G401.6 (cell line): ENCODE measurements at regions not wholly inside any gene's neighbourhood (a gene's known extent, or its start where the extent isn't known, plus 50 kb on each side); places are given as distances from the start of the nearest gene placed in this dataset.
"Not testable (repeated sequence)": the region's sequence is repeated elsewhere in the genome, so short reads cannot be mapped to it uniquely, and the experiment has no call there.

Experiments
- FAIRE-seq: peaks from 2 replicates; lab custom pipeline; 2012; peaks lifted over from hg19 to GRCh38; lab: Jason Lieb, UNC

GRCh38 chr6:8888468-8888867 lies 453.1 kb upstream of the SLC35B3 start:
- FAIRE-seq = no peak

GRCh38 chr6:8881663-8882062 lies 446.3 kb upstream of the SLC35B3 start:
- no peak for FAIRE-seq

DNA sequence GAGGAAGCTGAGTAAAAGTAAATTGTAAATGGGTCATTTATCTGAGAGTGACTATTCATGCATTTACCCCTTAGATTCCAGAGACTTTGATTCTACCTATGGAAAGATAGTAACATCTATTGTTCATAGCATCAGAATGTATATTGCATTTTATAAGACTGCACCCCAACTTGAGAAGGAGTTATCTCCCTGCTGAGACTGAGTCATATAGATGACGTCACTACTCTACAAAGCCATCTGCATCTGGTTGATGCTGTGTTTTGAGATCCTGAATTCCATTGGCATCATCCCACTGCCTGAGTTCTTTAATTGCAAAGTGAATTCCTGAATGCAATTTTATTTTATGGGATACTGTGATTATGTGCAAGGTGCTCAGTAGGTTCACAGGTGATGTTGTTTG lies 444.0 kb upstream of the SLC35B3 start:
- no peak for FAIRE-seq

- no peak for FAIRE-seq
These were observed 440.6 kb upstream of the SLC35B3 start for GRCh38 chr6:8875986-8876385.

- FAIRE-seq = no peak
These were observed 437.2 kb upstream of the SLC35B3 start for GRCh38 chr6:8872589-8872988.

DNA sequence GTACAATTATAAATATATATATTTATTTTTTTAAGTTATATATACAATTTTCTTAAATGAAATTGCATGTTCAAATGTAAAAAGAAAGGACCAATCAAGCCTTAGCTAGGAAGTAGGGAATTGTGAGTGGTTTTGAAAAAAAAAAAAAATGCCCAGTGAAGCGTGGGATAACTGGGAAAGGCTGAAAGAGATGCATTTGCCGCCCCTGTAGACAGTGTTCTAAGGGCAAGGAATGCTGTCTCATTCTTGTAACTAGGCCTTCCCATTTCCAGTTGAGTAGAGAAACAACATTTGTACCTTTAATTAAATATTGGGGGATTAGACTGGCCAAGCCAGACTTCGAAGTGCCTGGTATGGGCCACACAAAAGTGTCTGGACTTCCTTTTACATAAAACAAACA lies 430.1 kb upstream of the SLC35B3 start:
- no peak for FAIRE-seq

- FAIRE-seq = no peak
These were observed 425.3 kb upstream of the SLC35B3 start for GRCh38 chr6:8860671-8861070.

- FAIRE-seq = no peak
These were observed 424.2 kb upstream of the SLC35B3 start for GRCh38 chr6:8859501-8859900.

DNA sequence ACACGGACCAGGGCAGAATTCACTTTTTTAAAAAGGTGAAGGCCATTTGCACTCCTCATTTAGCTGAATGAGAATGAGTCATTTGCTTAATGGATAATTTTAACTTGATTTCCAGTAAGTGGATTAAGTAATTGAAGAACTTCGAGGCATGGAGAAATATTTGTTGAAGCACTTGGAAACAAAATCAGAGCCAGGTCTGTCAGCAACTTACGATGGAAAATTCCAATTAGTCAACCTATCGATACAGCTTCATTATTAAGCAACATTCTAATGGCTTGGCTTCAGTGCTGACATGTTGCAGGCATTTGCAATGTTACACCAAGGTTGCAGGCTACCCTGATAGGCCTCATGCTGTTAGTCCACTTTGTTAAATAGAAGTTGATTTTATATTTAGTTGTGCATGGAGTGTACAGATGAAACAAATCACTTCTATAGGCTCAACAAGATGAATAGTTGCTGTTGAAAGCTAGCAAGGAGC lies 423.5 kb upstream of the SLC35B3 start:
- no peak for FAIRE-seq

DNA sequence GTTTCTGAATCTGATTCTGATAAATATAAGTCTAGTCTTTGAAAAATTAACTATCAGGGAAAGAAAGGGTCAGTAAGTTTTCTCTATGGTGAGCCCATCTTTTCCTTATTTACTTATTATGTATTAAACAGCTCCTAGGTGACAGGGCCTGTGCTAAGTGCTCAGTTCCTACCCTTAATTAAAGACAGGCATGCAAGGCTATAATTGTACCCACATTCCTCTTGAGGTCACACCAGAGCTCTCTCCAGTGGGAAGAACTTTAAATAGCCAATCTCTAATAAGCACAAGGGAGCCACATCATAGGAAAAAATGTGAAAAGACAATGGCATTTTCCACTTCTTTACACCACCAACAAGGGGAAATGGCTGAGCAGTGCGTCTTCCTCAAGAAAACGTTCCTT lies 421.8 kb upstream of the SLC35B3 start:
- no peak for FAIRE-seq

GRCh38 chr6:8855411-8855810 lies 420.1 kb upstream of the SLC35B3 start:
- no peak for FAIRE-seq

- no peak for FAIRE-seq
These were observed 417.0 kb upstream of the SLC35B3 start for GRCh38 chr6:8852332-8852731.

- not testable (repeated sequence) for FAIRE-seq
These were observed 411.3 kb upstream of the SLC35B3 start for GRCh38 chr6:8846680-8847079.

GRCh38 chr6:8845690-8846089 lies 410.3 kb upstream of the SLC35B3 start:
- no peak for FAIRE-seq

DNA sequence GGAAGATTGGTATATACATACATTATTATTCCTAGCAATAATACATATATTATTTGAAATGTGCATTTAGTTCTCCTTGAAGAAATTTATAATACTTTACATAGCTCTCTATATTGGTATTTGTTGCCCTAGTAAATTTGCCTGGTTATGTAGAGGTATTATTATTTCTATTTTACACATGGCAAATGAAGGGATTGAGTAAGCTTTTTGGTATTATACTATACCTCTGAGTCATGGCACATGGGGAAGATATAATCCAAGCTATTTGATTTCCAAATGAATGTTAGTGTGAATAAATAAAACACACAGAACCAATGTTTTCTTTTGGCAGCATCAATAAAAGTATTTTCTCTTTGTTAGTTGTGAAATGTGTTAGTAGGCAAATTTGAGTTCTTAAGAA lies 409.6 kb upstream of the SLC35B3 start:
- FAIRE-seq = no peak

- no peak for FAIRE-seq
These were observed 404.3 kb upstream of the SLC35B3 start for GRCh38 chr6:8839626-8840025.

DNA sequence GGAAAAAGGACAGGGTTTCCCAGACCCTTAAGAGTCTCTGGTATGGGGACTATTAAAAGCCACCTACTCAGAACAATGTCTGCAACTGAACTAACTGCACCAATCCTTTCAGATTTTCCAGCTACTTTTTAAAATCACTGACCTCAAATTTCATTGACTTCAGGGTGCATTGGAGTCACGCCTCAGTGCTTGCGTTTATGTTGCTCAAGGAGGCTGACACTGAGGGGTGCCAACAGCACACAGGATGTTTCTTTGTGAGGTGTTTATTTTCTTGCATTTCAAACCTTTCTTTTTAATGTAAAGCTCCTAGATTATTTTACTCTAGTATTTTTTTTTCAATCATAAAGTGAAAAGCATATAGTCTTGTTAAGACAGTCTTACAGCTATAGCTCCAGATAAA lies 402.0 kb upstream of the SLC35B3 start:
- no peak for FAIRE-seq

DNA sequence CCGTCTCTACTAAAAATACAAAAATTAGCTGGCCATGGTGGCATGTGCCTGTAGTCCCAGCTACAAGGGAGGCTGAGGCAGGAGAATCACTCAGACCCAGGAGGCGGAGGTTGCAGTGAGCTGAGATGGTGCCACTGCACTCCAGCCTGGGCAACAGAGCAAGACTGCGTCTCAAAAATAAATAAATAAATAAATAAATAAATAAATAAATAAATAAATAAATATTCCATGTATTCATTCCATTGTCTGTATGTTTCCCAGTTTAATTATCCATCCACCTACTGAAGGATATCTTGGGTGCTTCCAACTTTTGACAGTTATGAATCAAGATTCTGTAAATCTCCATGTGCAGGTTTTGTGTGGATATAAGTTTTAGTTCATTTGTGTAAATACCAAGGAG lies 397.4 kb upstream of the SLC35B3 start:
- not testable (repeated sequence) for FAIRE-seq

GRCh38 chr6:8831366-8832152 lies 396.2 kb upstream of the SLC35B3 start:
- no peak for FAIRE-seq

DNA sequence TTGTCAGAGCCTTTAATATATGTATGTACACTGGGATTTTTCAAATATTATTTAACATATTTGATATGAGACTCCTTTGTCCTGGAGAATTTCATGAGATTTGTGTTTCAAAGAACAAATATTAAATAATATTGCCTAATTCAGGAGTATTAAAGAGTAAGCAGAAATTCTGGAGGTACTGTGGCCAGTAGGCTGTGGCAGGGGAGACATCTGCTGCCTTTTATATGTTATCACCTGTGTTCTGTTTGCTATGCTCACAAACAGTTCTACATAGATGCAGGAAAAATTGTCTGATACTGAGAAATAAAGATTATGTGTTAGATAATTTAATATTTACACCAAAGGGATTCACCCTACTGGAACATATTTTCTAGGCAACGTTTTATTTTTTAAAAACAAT lies 395.4 kb upstream of the SLC35B3 start:
- FAIRE-seq = no peak

DNA sequence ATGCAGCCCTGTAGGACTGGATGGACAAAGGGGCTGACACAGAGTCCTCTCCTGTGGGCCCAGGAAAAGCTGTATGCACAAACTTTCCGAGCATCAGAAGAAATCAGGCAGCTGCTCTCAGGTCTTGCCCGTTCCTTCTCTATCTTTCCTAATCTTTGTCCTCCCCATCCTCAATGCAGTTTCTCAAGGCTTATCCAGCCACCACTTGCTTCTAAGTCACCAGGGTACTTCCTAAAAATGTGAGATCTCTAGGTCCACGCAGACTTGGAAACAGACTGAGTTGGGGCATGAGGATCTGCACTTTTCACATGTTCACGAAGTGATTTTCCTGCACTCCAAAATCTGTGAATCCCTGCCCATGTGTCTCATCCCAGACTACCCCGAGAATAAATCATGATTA lies 394.5 kb upstream of the SLC35B3 start:
- no peak for FAIRE-seq

- FAIRE-seq = no peak
These were observed 394.0 kb upstream of the SLC35B3 start for GRCh38 chr6:8829296-8829695.

DNA sequence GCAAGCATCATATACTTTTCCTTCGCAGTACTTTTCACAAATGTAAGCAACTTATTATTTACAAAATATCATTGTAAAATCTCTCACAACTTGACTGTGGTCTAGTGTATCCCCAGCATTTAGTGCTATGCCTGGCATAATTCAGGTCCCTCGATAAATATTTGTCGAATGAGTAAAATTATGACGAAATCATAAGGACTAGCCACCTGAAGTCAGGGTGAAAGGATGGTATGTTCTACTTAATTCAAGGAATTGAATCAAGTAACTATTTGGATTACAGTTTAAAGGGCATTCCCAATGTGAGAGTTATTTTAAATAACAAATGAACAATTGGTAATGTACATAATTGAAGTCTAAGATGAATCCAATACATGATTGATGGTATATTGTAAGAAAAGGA lies 393.0 kb upstream of the SLC35B3 start:
- FAIRE-seq = no peak

GRCh38 chr6:8825726-8826125 lies 390.4 kb upstream of the SLC35B3 start:
- FAIRE-seq = no peak

DNA sequence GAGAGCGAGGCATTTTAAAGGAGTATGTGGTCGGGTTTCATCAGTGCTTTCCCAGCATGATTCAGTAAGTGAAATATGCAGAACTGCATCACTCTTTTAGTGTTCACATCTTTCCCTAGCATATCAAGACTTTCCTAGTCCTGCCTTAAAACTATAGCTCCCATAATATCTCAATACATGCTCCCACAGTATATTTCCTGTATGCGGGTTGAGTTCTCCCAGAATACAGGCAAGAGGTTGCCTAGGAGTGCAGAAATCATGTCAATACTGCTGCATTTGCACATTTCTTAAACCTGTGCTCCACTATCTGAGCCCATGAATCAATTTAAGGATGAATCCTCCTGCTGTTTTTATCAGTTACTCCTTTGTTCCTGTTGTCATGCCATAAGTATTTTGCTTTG lies 386.6 kb upstream of the SLC35B3 start:
- FAIRE-seq = no peak
